ENCODE measurements at regions not wholly inside any gene's neighbourhood (a gene's known extent, or its start where the extent isn't known, plus 50 kb on each side); places are given as distances from the start of the nearest gene placed in this dataset.
"Not testable (repeated sequence)": the region's sequence is repeated elsewhere in the genome, so short reads cannot be mapped to it uniquely, and the experiment has no call there.

GRCh38 chr5:101917166-101917565, 378.9 kb downstream of the SLCO4C1 start:
- no peak for DNase-seq

- no peak for DNase-seq
Observed at GRCh38 chr5:101915554-101915953, 380.5 kb downstream of the SLCO4C1 start.

GRCh38 chr5:101904736-101905135, 391.3 kb downstream of the SLCO4C1 start:
- no peak for DNase-seq

- DNase-seq, result no peak
Observed at GRCh38 chr5:101897914-101898313, 398.2 kb downstream of the SLCO4C1 start.

GRCh38 chr5:101894985-101895384, 401.1 kb downstream of the SLCO4C1 start:
- no peak for DNase-seq

GRCh38 chr5:101878190-101878589, 417.9 kb downstream of the SLCO4C1 start:
- no peak for DNase-seq

- no peak for DNase-seq
Observed at GRCh38 chr5:101877451-101877850, 418.6 kb downstream of the SLCO4C1 start.

- no peak for DNase-seq
Observed at GRCh38 chr5:101866473-101866872, 429.6 kb downstream of the SLCO4C1 start.

- no peak for DNase-seq
Observed at GRCh38 chr5:101860563-101860962, 435.5 kb downstream of the SLCO4C1 start.

- no peak for DNase-seq
Observed at GRCh38 chr5:101860145-101860544, 435.9 kb downstream of the SLCO4C1 start.

- no peak for DNase-seq
Observed at GRCh38 chr5:101846496-101846895, 449.6 kb downstream of the SLCO4C1 start.

GRCh38 chr5:101843055-101843454, 453.0 kb downstream of the SLCO4C1 start:
- DNase-seq, result no peak

GRCh38 chr5:101838435-101838834, 457.6 kb downstream of the SLCO4C1 start:
- DNase-seq, result no peak

- DNase-seq, result no peak
Observed at GRCh38 chr5:101829255-101829654, 466.8 kb downstream of the SLCO4C1 start.

GRCh38 chr5:101811466-101811865, 484.6 kb downstream of the SLCO4C1 start:
- no peak for DNase-seq

- DNase-seq, result no peak
Observed at GRCh38 chr5:101806410-101806809, 489.7 kb downstream of the SLCO4C1 start.

GRCh38 chr5:101796427-101796826, 499.7 kb downstream of the SLCO4C1 start:
- DNase-seq, result no peak

GRCh38 chr5:101788797-101789196, 507.3 kb downstream of the SLCO4C1 start:
- DNase-seq, result no peak

- DNase-seq, result no peak
Observed at GRCh38 chr5:101785090-101785489, 511.0 kb downstream of the SLCO4C1 start.

GRCh38 chr5:101783241-101784013, 512.7 kb downstream of the SLCO4C1 start:
- DNase-seq, result no peak

- DNase-seq, result no peak
Observed at GRCh38 chr5:101782352-101783103, 513.6 kb downstream of the SLCO4C1 start.

GRCh38 chr5:101751105-101751504, 545.0 kb downstream of the SLCO4C1 start:
- no peak for DNase-seq

GRCh38 chr5:101743000-101743399, 553.1 kb downstream of the SLCO4C1 start:
- DNase-seq, result not testable (repeated sequence)

- DNase-seq, result no peak
Observed at GRCh38 chr5:101728933-101729332, 567.2 kb downstream of the SLCO4C1 start.
